ENCODE measurements at regions not wholly inside any gene's neighbourhood (a gene's known extent, or its start where the extent isn't known, plus 50 kb on each side); places are given as distances from the start of the nearest gene placed in this dataset.

GRCh38 chr15:92843814-92844213 is 56.3 kb upstream of the CHD2 start:
- no peaks in the 10 kb centered on the region for H4K20me1 ChIP-seq (replicated peaks; ENCODE audit: insufficient read depth)
- ATAC-seq (peak; percentile 49), DNase-seq (ENCODE audit: low spot score) (peak; percentile 13)
- TF ChIP-seq ZNF114 (CRISPR knock-in tag; IDR thresholded peaks at IDR 0.05) = no peak
- TF ChIP-seq JUNB (IDR thresholded peaks at IDR 0.05; ENCODE audit: unreplicated experiment) = no peak
- TF ChIP-seq CTCF (conservative IDR thresholded peaks at IDR 0.05; ENCODE audit: low read depth in 2 of 2) = no peak
- TF ChIP-seq EZH2phosphoT487 (IDR thresholded peaks at IDR 0.05; ENCODE audit: unreplicated experiment) = no peak
- no peak for TF ChIP-seq POLR2AphosphoS5 (IDR thresholded peaks at IDR 0.05; ENCODE audit: low read depth)
- TF ChIP-seq ZNF462 (CRISPR knock-in tag; IDR thresholded peaks at IDR 0.05) = no peak
- TF ChIP-seq REST (IDR thresholded peaks at IDR 0.05; ENCODE audit: unreplicated experiment) = no peak
- TF ChIP-seq EZH2 (IDR thresholded peaks at IDR 0.05; ENCODE audit: low read depth, unreplicated experiment) = no peak
- H3K4me3 ChIP-seq = no peak overlapping the region
- no peaks in the 10 kb centered on the region for H3K9me2 ChIP-seq (ENCODE audit: insufficient read depth)
- peaks cover 6% of the 10 kb centered on the region for H3K4me1 ChIP-seq (ENCODE audit: insufficient read depth)
- Mint-ChIP-seq H3K4me3 (no peak overlapping the region), H3K9me3 (no peaks in the 10 kb centered on the region), H3K27ac (no peak overlapping the region), H3K36me3 (ENCODE audit: low read depth) (no peaks in the 10 kb centered on the region), H3K4me1 (peaks cover 13% of the 10 kb centered on the region), H3K27me3 (ENCODE audit: insufficient read depth, low read depth, poor library complexity) (peaks cover 11% of the 10 kb centered on the region)
- no peaks in the 10 kb centered on the region for H3K27me3 ChIP-seq (ENCODE audit: insufficient read depth)
- no peaks in the 10 kb centered on the region for H3K79me2 ChIP-seq (replicated peaks; ENCODE audit: insufficient read depth)
- no peaks in the 10 kb centered on the region for H3F3A ChIP-seq (replicated peaks; ENCODE audit: low read depth)
- H3K4me2 ChIP-seq = no peak overlapping the region
- peak overlapping the region; percentile 38; the same call in 1 of the 2 replicates for H2AFZ ChIP-seq
- H3K36me3 ChIP-seq (ENCODE audit: insufficient read depth) = no peaks in the 10 kb centered on the region
- no peak overlapping the region for H3K27ac ChIP-seq (ENCODE audit: low read depth)

Measured in GM23338 (cell line).